Right atrium auricular region (tissue), 2 donors: ENCODE measurements at regions not wholly inside any gene's neighbourhood (a gene's known extent, or its start where the extent isn't known, plus 50 kb on each side); places are given as distances from the start of the nearest gene placed in this dataset.
A peak's percentile ranks its signal among the peaks of the same experiment; 100 is the strongest.

Experiments
- DNase-seq: peaks from one replicate; pipeline ENCODE4 v3.0.0-alpha.2; 2019; ENCODE audit warnings: low spot score
- H3K27ac ChIP-seq, 2 donors: fragments of 200-600 bp; sonication (generic); 1 replicate in 1 of 2; 2 replicates in 1 of 2; pipeline ENCODE4 v1.5.1; 2016 to 2019
- H3K27me3 ChIP-seq, 2 donors: fragments of 200-600 bp; sonication (generic); one replicate each; pipeline versions ENCODE4 v1.5.1 to v1.6.0; 2017 to 2019
- H3K36me3 ChIP-seq: fragments of 200-600 bp; sonication (generic); one replicate; pipeline ENCODE4 v1.5.1; 2016
- H3K4me1 ChIP-seq, 2 donors: fragments of 200-600 bp; sonication (generic); one replicate each; pipeline versions ENCODE4 v1.5.1 to v1.6.0; 2017 to 2019
- H3K4me3 ChIP-seq, 2 donors: fragments of 200-600 bp; sonication (generic); 1 replicate in 1 of 2; 2 replicates in 1 of 2; pipeline ENCODE4 v1.5.1; 2017 to 2019; ENCODE audit warnings: mild to moderate bottlenecking in 1 of 2, moderate library complexity in 1 of 2
- H3K9me3 ChIP-seq, 2 donors: fragments of 200-600 bp; sonication (generic); one replicate each; pipeline ENCODE4 v1.5.1; 2019
- CTCF ChIP-seq, 2 donors: fragments of 200-600 bp; sonication (generic); IDR thresholded peaks; one replicate each; pipeline ENCODE4 v1.5.1; 2019; ENCODE audit warnings: antibody characterized with exemption in 2 of 2

DNA sequence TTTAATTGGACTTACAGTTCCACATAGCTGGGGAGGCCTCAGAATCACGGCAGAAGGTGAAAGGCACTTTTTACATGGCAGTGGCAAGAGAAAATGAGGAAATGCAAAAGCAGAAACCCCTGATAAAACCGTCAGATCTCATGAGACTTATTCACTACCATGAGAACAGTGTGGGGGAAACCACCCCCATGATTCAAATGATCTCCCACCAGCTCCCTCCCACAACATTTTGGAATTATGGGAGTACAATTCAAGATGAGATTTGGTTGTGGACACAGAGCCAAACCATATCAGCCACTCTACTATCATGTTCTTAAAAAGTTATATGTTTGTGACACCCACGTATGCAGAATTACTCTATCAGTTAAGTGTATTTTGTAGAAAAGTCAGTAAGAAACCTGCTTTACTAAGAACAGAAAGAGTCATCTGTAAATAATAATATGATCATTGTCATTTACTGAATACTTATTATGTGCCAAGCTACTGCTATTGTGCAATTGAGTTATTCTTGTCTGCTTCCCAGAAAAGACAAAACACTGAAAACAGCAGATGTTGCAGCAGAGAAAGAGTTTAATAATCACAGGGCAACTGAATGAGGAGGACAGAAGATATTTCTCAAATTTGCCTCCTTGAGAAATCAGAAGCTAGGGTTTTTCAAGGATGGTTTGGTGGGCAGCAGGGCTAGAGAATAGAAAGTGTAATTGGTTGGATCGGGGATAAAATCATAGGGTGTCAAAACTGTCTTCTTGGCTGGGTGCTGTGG lies 207.7 kb upstream of the FGGY start:
- no peak for TF ChIP-seq CTCF (IDR thresholded peaks at IDR 0.05)
- Histone ChIP-seq H3K27me3 (no peaks in the 10 kb centered on the region), H3K27ac (no peak overlapping the region), H3K4me3 (no peak overlapping the region), H3K36me3 (no peaks in the 10 kb centered on the region), H3K4me1 (peaks cover 0 to 4% of the 10 kb centered on the region in 2 donors), H3K9me3 (peaks cover 0 to 9% of the 10 kb centered on the region in 2 donors)
- no peak for DNase-seq

GRCh38 chr1:59089922-59090457 lies 206.9 kb upstream of the FGGY start:
- Histone ChIP-seq H3K27me3 (no peaks in the 10 kb centered on the region), H3K27ac (no peak overlapping the region), H3K36me3 (no peaks in the 10 kb centered on the region), H3K4me3 (no peak overlapping the region), H3K4me1 (no peaks in the 10 kb centered on the region), H3K9me3 (peaks cover 0 to 9% of the 10 kb centered on the region in 2 donors)
- no peak for TF ChIP-seq CTCF (IDR thresholded peaks at IDR 0.05)
- DNase-seq: no peak

- DNase-seq: no peak
- no peak overlapping the region for H3K4me3 ChIP-seq
- no peaks in the 10 kb centered on the region for H3K27me3 ChIP-seq
- peaks cover 0 to 12% of the 10 kb centered on the region in 2 donors for H3K4me1 ChIP-seq
- peaks cover 0 to 9% of the 10 kb centered on the region in 2 donors for H3K9me3 ChIP-seq
- no peaks in the 10 kb centered on the region for H3K36me3 ChIP-seq
- TF ChIP-seq CTCF (IDR thresholded peaks at IDR 0.05): no peak
- no peak overlapping the region for H3K27ac ChIP-seq
These were observed 204.8 kb upstream of the FGGY start for GRCh38 chr1:59092126-59092525.

- H3K27me3 ChIP-seq: no peaks in the 10 kb centered on the region
- no peak overlapping the region for H3K27ac ChIP-seq
- H3K36me3 ChIP-seq: no peaks in the 10 kb centered on the region
- H3K9me3 ChIP-seq: peaks cover 0 to 8% of the 10 kb centered on the region in 2 donors
- TF ChIP-seq CTCF (IDR thresholded peaks at IDR 0.05): no peak
- DNase-seq: no peak
- H3K4me1 ChIP-seq: peaks cover 0 to 15% of the 10 kb centered on the region in 2 donors
- H3K4me3 ChIP-seq: no peak overlapping the region
These were observed 202.9 kb upstream of the FGGY start for GRCh38 chr1:59094001-59094400.

- H3K36me3 ChIP-seq: no peaks in the 10 kb centered on the region
- peak overlapping the region; percentile 31 to 48 for H3K27ac ChIP-seq
- no peak for TF ChIP-seq CTCF (IDR thresholded peaks at IDR 0.05)
- H3K4me3 ChIP-seq: no peak overlapping the region
- no peak for DNase-seq
- peaks cover 0 to 15% of the 10 kb centered on the region in 2 donors for H3K4me1 ChIP-seq
- no peaks in the 10 kb centered on the region for H3K9me3 ChIP-seq
- no peaks in the 10 kb centered on the region for H3K27me3 ChIP-seq
These were observed 200.4 kb upstream of the FGGY start for GRCh38 chr1:59096501-59096900.
